ENCODE measurements at regions not wholly inside any gene's neighbourhood (a gene's known extent, or its start where the extent isn't known, plus 50 kb on each side); places are given as distances from the start of the nearest gene placed in this dataset.

DNA sequence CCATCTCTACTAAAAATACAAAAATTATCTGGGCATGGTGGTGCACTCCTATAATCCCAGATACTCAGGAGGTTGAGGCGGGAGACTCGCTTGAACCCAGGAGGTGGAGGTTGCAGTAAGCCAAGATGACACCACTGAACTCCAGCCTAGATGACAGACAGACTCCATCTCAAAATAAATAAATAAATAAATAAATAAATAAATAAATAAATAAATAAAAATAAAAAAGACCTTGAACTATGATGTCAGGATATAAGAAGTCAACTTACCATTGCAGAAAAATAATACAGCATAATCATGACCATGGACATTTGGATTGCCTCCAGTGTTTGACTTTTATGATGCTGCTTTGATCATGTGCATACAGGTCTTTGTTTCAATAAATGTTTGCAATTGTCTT, 484.3 kb upstream of the ROBO1 start:
- TF ChIP-seq, protein P1, sequence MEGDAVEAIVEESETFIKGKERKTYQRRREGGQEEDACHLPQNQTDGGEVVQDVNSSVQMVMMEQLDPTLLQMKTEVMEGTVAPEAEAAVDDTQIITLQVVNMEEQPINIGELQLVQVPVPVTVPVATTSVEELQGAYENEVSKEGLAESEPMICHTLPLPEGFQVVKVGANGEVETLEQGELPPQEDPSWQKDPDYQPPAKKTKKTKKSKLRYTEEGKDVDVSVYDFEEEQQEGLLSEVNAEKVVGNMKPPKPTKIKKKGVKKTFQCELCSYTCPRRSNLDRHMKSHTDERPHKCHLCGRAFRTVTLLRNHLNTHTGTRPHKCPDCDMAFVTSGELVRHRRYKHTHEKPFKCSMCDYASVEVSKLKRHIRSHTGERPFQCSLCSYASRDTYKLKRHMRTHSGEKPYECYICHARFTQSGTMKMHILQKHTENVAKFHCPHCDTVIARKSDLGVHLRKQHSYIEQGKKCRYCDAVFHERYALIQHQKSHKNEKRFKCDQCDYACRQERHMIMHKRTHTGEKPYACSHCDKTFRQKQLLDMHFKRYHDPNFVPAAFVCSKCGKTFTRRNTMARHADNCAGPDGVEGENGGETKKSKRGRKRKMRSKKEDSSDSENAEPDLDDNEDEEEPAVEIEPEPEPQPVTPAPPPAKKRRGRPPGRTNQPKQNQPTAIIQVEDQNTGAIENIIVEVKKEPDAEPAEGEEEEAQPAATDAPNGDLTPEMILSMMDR (IDR thresholded peaks at IDR 0.05), result no peak
- no peak for TF ChIP-seq ZFX (IDR thresholded peaks at IDR 0.05; ENCODE audit: borderline replicate concordance)

All from 22Rv1 (cell line).